Stimulated activated CD4-positive, alpha-beta T cell treated with anti-CD3 and anti-CD28 coated beads, Interleukin-2, amount 100 ng/mL, for 48 hours (primary cell): ENCODE measurements at regions not wholly inside any gene's neighbourhood (a gene's known extent, or its start where the extent isn't known, plus 50 kb on each side); places are given as distances from the start of the nearest gene placed in this dataset.

Experiments
- DNase-seq, 2 donors: peaks; one replicate each; pipeline ENCODE4 v3.0.0-alpha.2; 2020

DNA sequence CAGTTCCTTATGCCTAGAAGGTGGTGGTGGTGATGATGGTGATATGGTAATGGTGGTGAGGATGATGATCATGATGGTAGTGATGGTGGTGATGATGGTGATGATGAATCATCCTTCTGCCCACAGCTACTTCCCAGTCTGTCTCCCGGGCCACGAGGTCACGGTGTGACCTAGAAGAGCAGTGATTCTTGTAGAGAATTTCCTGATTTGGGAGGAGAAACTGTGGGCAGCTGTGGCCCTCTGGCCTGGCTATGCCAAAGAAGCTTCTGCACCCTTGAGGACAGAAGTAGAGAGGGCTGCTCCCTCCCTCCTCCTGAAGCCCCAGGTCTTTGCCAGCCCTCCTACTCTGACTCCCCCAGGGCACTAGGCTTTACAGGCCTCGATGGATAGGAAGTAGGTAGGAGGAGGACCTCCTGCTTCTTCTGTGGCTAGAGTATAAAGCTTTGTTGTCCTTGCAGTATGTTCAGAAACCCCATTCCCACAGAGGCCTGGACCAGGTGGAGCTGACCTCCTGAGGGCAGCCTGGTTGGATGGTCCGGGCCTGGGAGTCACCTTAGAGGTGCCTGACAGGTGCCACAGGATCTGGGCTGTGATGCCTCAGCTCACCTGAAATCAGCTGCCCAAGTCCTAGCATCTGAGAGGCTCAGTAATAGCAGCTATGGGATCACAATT is 57.9 kb upstream of the EPAS1 start:
- no peak for DNase-seq

GRCh38 chr2:46239847-46240181 is 57.4 kb upstream of the EPAS1 start:
- peak; percentile 35 to 46 for DNase-seq

DNA sequence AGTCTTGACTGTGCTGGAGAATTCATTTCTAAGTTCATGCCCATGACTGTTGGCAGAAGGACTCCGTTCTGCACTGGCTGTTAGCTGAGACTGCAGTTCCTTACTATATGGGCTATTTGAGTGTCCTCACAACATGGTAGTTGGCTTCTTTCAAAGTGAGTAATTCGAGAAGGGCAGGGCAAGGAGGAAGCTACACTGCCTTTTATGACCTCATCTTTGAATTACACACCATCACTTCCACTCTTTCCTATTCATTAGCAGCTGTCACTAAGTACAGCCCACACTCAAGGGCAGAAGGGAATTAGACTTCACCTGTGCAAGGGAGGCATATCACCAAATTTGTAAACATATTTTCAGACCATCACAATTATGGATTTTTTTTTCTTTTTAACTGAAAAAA is 55.9 kb upstream of the EPAS1 start:
- DNase-seq: no peak

GRCh38 chr2:46245869-46246268 is 51.3 kb upstream of the EPAS1 start:
- no peak for DNase-seq

- no peak for DNase-seq
These were observed 50.4 kb upstream of the EPAS1 start for GRCh38 chr2:46246790-46247189.
